ENCODE measurements at regions not wholly inside any gene's neighbourhood (a gene's known extent, or its start where the extent isn't known, plus 50 kb on each side); places are given as distances from the start of the nearest gene placed in this dataset.

DNA sequence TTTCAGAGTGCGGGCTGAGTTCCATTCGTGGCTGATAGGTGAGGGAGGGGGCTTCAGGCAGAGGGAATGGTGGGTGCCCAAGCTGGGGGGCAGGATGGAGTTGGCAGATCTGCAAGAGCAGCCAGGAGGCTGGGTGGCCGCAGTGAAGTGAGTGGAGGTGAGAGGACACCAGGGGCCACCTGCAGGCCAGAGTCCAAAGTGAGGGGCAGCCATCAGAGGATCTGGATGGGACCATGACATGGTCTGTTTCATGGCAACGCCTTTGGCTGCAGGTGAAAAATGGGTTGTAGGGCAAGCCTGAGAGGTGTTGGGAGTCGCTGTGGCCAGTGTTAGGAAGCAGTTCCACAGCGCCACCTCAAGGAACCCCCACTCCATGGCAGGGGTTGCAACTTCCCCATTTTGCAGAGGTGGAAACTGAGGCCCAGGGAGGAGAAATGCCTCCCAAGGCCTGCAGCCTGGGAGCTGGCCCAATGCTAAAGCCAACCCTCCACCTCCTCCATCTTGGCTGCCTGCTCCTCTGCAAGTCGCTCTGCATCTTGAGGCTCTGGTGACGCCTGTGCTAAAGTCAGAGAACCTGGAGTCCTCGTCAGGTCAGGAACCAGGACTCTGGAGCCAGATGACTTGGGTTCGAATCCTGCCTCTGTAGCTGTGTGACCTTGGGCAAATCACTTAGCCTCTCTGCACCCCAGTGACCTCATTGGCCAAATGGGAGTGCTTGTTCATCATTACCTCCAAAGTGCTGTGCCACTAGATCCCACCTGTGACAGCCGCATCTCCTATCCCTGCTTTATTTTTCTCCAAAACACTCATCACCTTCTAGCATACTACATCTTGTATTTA, 153.8 kb downstream of the CEBPB start:
- H3K27ac Mint-ChIP-seq: peak overlapping the region; percentile 70 to 91
- DNase-seq (ENCODE audit: low spot score): no peak
- peaks cover 6% of the 10 kb centered on the region for H3K36me3 Mint-ChIP-seq
- H3K27me3 Mint-ChIP-seq: peaks cover 12 to 14% of the 10 kb centered on the region in 2 donors
- ATAC-seq: no peak
- H3K9me3 Mint-ChIP-seq: no peaks in the 10 kb centered on the region
- H3K4me1 Mint-ChIP-seq (ENCODE audit: low read depth in 2 of 2): peaks cover 72% of the 10 kb centered on the region in 2 donors
- peak overlapping the region; percentile 17 for H3K4me3 Mint-ChIP-seq

DNA sequence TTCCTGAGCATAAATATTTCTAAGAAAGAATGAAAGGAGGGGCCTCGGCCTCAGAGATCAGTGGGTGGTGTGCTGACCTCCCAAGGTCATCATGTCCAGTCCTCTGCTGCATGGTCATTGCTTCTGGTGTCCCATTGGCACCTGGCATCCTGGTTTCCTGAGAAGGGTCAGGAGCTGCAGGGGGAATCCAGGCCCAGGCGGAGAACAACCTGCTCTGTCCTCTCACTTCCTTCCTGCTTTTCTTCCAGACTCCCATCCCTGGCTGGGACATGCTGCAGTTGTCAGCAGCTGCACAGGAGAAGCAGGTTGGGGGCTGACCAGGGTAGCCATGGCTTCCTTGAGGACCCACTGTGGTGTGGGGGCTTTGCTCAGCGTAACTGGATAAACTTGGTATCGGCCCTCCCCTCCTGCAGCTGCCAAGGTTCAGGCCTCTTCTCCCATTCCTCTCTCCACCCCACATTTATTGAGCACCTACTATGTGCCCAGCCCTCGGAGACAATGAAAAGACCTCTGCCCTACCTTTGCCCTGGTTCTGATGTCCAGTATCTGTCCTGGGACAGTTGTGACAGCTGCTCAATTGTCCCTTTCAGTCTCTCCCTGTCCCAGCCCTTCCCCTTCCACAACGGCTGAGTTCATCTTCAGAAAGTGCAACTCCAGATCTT, 155.2 kb downstream of the CEBPB start:
- Mint-ChIP-seq H3K27ac (peak overlapping the region; percentile 84 to 91), H3K4me3 (peak overlapping the region; percentile 2), H3K36me3 (peaks cover 6% of the 10 kb centered on the region), H3K27me3 (peaks cover 12 to 14% of the 10 kb centered on the region in 2 donors), H3K4me1 (ENCODE audit: low read depth in 2 of 2) (peaks cover 69 to 71% of the 10 kb centered on the region in 2 donors), H3K9me3 (no peaks in the 10 kb centered on the region)
- no peak for DNase-seq (ENCODE audit: low spot score)
- no peak for ATAC-seq

GRCh38 chr20:50346374-50347283, 156.0 kb downstream of the CEBPB start:
- peaks cover 6% of the 10 kb centered on the region for H3K36me3 Mint-ChIP-seq
- H3K4me1 Mint-ChIP-seq (ENCODE audit: low read depth in 2 of 2): peaks cover 69 to 73% of the 10 kb centered on the region in 2 donors
- H3K9me3 Mint-ChIP-seq: no peaks in the 10 kb centered on the region
- DNase-seq (ENCODE audit: low spot score) (no peak), ATAC-seq (no peak)
- peak overlapping the region; percentile 84 to 91 for H3K27ac Mint-ChIP-seq
- peak overlapping the region; percentile 34 for H3K4me3 Mint-ChIP-seq
- peaks cover 12 to 14% of the 10 kb centered on the region in 2 donors for H3K27me3 Mint-ChIP-seq

- Mint-ChIP-seq H3K36me3 (peaks cover 6% of the 10 kb centered on the region), H3K27me3 (peaks cover 12 to 14% of the 10 kb centered on the region in 2 donors), H3K9me3 (no peaks in the 10 kb centered on the region), H3K4me1 (ENCODE audit: low read depth in 2 of 2) (peaks cover 65 to 69% of the 10 kb centered on the region in 2 donors), H3K27ac (peak overlapping the region; percentile 36 to 91), H3K4me3 (peak overlapping the region; percentile 80)
- DNase-seq (ENCODE audit: low spot score) (no peak), ATAC-seq (no peak)
These were observed 156.8 kb downstream of the CEBPB start for GRCh38 chr20:50347284-50348063.

GRCh38 chr20:50348096-50348495, 157.5 kb downstream of the CEBPB start:
- Mint-ChIP-seq H3K27me3 (peaks cover 12 to 14% of the 10 kb centered on the region in 2 donors), H3K4me3 (peak overlapping the region; percentile 80), H3K9me3 (no peaks in the 10 kb centered on the region), H3K36me3 (peaks cover 6% of the 10 kb centered on the region), H3K4me1 (ENCODE audit: low read depth in 2 of 2) (peaks cover 65 to 69% of the 10 kb centered on the region in 2 donors), H3K27ac (peak overlapping the region; percentile 36 to 91)
- DNase-seq (ENCODE audit: low spot score): no peak
- ATAC-seq: no peak

DNA sequence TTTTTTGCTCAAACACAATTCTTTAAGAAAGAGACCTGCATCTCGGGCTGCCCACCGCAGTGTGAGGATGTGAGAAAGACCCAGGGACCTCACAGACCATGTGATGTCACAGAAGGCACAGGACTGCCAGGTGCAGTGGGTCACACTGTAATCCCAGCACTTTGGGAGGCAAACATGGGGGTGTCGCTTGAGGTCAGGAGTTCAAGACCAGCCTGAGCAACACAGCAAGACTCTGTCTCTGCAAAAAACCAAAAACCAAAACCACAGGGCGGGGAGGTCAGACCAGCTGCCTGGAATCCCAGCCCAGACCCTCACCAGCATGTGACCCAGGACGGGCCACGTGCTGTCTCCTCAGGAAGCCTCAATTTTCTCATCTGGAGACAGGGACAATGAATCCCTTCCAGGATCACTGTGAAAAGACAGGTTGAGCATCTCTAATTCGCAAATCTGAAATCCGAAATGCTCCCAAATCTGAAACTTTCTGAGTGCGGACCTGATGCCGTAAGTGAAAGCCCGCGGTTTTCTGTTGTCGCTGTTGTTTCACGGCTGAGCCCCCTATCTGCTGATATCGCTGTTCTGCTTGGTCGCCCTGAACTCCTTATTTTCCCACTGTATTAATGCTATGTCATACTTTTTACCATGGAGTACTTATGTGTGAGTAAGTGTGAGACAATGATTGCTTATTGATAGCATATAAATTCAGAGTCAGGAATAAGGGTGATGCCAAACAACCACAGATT, 159.5 kb upstream of the PTPN1 start:
- H3K4me1 Mint-ChIP-seq (ENCODE audit: low read depth in 2 of 2): peaks cover 58 to 60% of the 10 kb centered on the region in 2 donors
- H3K4me3 Mint-ChIP-seq: peak overlapping the region; percentile 68
- peaks cover 6% of the 10 kb centered on the region for H3K36me3 Mint-ChIP-seq
- no peaks in the 10 kb centered on the region for H3K9me3 Mint-ChIP-seq
- peaks cover 7 to 12% of the 10 kb centered on the region in 2 donors for H3K27me3 Mint-ChIP-seq
- ATAC-seq (no peak), DNase-seq (ENCODE audit: low spot score) (no peak)
- peak overlapping the region; percentile 79 to 91 for H3K27ac Mint-ChIP-seq

- peaks cover 7 to 12% of the 10 kb centered on the region in 2 donors for H3K27me3 Mint-ChIP-seq
- DNase-seq (ENCODE audit: low spot score) (no peak), ATAC-seq (no peak)
- no peaks in the 10 kb centered on the region for H3K9me3 Mint-ChIP-seq
- H3K27ac Mint-ChIP-seq: peak overlapping the region; percentile 79 to 91
- H3K4me3 Mint-ChIP-seq: no peak overlapping the region
- peaks cover 6% of the 10 kb centered on the region for H3K36me3 Mint-ChIP-seq
- peaks cover 54 to 58% of the 10 kb centered on the region in 2 donors for H3K4me1 Mint-ChIP-seq (ENCODE audit: low read depth in 2 of 2)
These were observed 158.6 kb upstream of the PTPN1 start for GRCh38 chr20:50351541-50351940.

DNA sequence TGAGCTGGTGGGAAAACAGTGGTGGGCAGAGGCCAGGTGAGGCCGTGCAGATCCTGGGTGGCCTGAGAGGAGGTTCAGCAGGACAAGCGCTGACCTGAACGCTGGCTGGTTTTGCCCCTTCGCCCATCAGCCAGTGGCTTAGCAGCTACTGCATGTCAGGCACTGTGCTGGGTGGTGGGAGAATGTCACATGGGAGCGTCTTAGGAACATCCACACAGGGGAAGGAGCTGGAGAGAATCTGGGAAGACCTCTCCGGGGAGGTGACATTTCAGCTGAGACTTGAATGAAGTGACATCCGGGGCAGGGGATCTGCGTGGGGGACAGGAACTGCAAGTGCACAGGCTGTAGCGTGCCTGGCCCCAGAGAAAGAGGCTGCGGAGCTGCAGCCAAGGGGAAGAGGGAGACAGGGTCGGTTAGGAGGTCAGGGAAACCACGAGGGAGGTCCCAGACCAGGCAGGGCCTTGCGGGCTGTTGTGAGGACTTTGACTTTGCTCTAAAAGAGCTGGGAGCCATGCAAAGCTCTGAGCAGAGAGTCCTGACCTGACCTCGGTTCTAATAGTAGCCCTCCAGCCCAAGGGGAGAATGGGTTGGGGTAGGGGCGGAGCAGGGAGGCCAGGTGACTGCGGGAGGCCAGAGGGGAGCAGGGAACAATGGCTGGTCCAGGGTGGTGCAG, 156.8 kb upstream of the PTPN1 start:
- no peak for ATAC-seq
- no peaks in the 10 kb centered on the region for H3K9me3 Mint-ChIP-seq
- no peak for DNase-seq (ENCODE audit: low spot score)
- peaks cover 0 to 6% of the 10 kb centered on the region in 2 donors for H3K27me3 Mint-ChIP-seq
- peak overlapping the region; percentile 48 to 88 for H3K27ac Mint-ChIP-seq
- peak overlapping the region; percentile 18 for H3K4me3 Mint-ChIP-seq
- H3K36me3 Mint-ChIP-seq: no peaks in the 10 kb centered on the region
- H3K4me1 Mint-ChIP-seq (ENCODE audit: low read depth in 2 of 2): peaks cover 38 to 44% of the 10 kb centered on the region in 2 donors

GRCh38 chr20:50354721-50355589, 155.2 kb upstream of the PTPN1 start:
- no peak overlapping the region for H3K4me3 Mint-ChIP-seq
- peaks cover 33 to 43% of the 10 kb centered on the region in 2 donors for H3K4me1 Mint-ChIP-seq (ENCODE audit: low read depth in 2 of 2)
- DNase-seq (ENCODE audit: low spot score) (no peak), ATAC-seq (no peak)
- H3K27ac Mint-ChIP-seq: peak overlapping the region; percentile 12 to 51
- peaks cover 6 to 10% of the 10 kb centered on the region in 2 donors for H3K27me3 Mint-ChIP-seq
- no peaks in the 10 kb centered on the region for H3K36me3 Mint-ChIP-seq
- H3K9me3 Mint-ChIP-seq: no peaks in the 10 kb centered on the region

- Mint-ChIP-seq H3K27ac (peak overlapping the region; percentile 5 to 51), H3K9me3 (no peaks in the 10 kb centered on the region), H3K27me3 (peaks cover 6 to 10% of the 10 kb centered on the region in 2 donors), H3K36me3 (no peaks in the 10 kb centered on the region), H3K4me1 (ENCODE audit: low read depth in 2 of 2) (peaks cover 26 to 38% of the 10 kb centered on the region in 2 donors), H3K4me3 (no peak overlapping the region)
- ATAC-seq (no peak), DNase-seq (ENCODE audit: low spot score) (no peak)
These were observed 154.3 kb upstream of the PTPN1 start for GRCh38 chr20:50355590-50356524.
